ENCODE measurements at regions not wholly inside any gene's neighbourhood (a gene's known extent, or its start where the extent isn't known, plus 50 kb on each side); places are given as distances from the start of the nearest gene placed in this dataset.

DNA sequence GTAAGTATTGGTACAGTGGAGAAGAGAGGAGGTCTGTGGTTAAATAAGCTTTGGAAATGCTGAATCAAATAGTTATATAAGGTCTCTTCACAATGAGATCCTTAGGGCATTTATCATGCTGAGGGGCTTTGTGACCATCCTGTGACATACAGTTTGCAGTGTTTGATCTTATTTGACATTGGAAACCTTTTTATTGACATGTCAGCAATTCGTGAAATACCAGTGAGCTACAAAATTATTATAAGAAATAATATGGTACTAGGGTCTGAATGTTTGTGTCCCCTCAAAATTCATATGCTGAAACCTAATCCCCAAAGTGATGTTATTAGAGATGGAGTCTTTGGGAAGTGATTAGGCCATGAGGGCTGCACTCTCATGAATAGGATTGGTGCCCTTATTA lies 98.4 kb downstream of the MID1IP1 start:
- no peak overlapping the region for H3K27ac ChIP-seq (ENCODE audit: low read depth, low read length)
- no peak overlapping the region for H3K27ac Mint-ChIP-seq
- no peaks in the 10 kb centered on the region for H3K27me3 ChIP-seq (ENCODE audit: control insufficient read depth, insufficient read depth, low read length, poor library complexity, severe bottlenecking)
- H3K4me3 ChIP-seq (ENCODE audit: low read length), result no peak overlapping the region
- H3K4me3 Mint-ChIP-seq, result no peak overlapping the region
- no peaks in the 10 kb centered on the region for H3K4me1 ChIP-seq (ENCODE audit: control insufficient read depth, insufficient read depth, low read length)
- H3K9me3 ChIP-seq (ENCODE audit: control insufficient read depth, low read length), result no peaks in the 10 kb centered on the region
- no peak for TF ChIP-seq CTCF (conservative IDR thresholded peaks at IDR 0.05)
- H3K36me3 ChIP-seq (ENCODE audit: control insufficient read depth, insufficient read depth, low read length), result no peaks in the 10 kb centered on the region
- WGBS, 2 experiments (ENCODE audit: insufficient coverage in 1 of 2, insufficient read length in 1 of 2), result no CpG with 5 or more reads among the region's 1 CpG
- no peaks in the 10 kb centered on the region for H3K36me3 Mint-ChIP-seq (ENCODE audit: low read depth)
- H3K9me3 Mint-ChIP-seq, result peaks cover 54% of the 10 kb centered on the region
- H3K9ac ChIP-seq (ENCODE audit: extremely low read depth, low read length, poor library complexity, severe bottlenecking), result no peak overlapping the region
- H3K4me1 Mint-ChIP-seq, result peaks cover 5% of the 10 kb centered on the region
- DNase-seq, result no peak
- H3K27me3 Mint-ChIP-seq (ENCODE audit: insufficient read depth), result no peaks in the 10 kb centered on the region

DNA sequence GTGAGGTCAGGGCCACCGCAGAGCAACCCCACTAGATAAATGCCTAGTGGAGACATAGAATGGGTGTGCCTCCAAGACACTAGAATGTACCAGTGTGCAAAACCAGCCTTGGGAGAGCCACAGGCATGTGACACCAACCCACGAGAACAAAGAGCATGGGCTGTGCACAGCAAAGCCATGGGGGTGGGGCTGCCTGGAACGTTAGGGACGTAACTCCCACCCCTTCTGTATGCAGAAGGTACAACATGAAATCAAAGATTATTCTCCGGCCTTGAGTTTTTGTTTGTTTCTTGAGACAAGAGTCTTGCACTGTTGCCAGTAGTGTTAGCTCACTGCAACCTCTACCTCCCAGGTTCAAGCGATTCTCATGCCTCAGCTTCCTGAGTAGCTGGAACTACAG lies 99.5 kb downstream of the MID1IP1 start:
- no peak for TF ChIP-seq CTCF (conservative IDR thresholded peaks at IDR 0.05)
- Histone ChIP-seq H3K4me1 (ENCODE audit: control insufficient read depth, insufficient read depth, low read length) (no peaks in the 10 kb centered on the region), H3K27me3 (ENCODE audit: control insufficient read depth, insufficient read depth, low read length, poor library complexity, severe bottlenecking) (no peaks in the 10 kb centered on the region), H3K36me3 (ENCODE audit: control insufficient read depth, insufficient read depth, low read length) (no peaks in the 10 kb centered on the region), H3K9me3 (ENCODE audit: control insufficient read depth, low read length) (no peaks in the 10 kb centered on the region), H3K27ac (ENCODE audit: low read depth, low read length) (no peak overlapping the region), H3K9ac (ENCODE audit: extremely low read depth, low read length, poor library complexity, severe bottlenecking) (no peak overlapping the region), H3K4me3 (ENCODE audit: low read length) (no peak overlapping the region)
- H3K36me3 Mint-ChIP-seq (ENCODE audit: low read depth), result no peaks in the 10 kb centered on the region
- no peak overlapping the region for H3K4me3 Mint-ChIP-seq
- H3K27me3 Mint-ChIP-seq (ENCODE audit: insufficient read depth), result no peaks in the 10 kb centered on the region
- peaks cover 53% of the 10 kb centered on the region for H3K9me3 Mint-ChIP-seq
- peaks cover 5% of the 10 kb centered on the region for H3K4me1 Mint-ChIP-seq
- H3K27ac Mint-ChIP-seq, result no peak overlapping the region
- DNase-seq, result no peak
- 97 to 100% methylated on average over 1 to 6 of the region's 6 CpGs for WGBS, 2 experiments (ENCODE audit: insufficient coverage in 1 of 2, insufficient read length in 1 of 2)

DNA sequence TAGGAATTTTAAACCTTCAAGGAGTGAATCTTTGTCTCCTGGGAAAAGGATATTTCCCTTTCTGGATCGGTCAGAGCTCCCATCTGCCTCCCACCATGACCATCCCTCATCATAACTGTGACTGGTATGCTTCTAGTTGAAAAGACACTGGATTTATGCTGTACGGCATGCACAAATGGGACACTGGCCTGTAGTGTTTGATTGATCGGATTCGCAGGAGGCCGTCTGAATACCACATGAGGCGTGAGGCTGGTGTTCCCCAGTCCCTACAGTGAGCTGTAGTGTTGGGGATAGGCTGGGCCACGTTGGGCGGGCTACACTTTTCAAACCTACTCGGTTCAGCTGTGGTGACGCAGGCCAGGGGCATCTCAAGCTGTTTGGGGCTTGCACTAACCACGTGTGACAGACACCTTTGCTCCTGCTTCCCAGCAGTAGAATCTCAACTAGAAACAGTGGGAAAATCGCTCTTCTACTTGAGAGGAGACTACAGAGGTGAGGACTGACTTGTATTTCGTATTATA lies 101.8 kb downstream of the MID1IP1 start:
- no peak overlapping the region for H3K27ac ChIP-seq (ENCODE audit: low read depth, low read length)
- TF ChIP-seq CTCF (conservative IDR thresholded peaks at IDR 0.05), result no peak

More for the DNA sequence above, 101.8 kb downstream of the MID1IP1 start:
- no peaks in the 10 kb centered on the region for H3K4me1 ChIP-seq (ENCODE audit: control insufficient read depth, insufficient read depth, low read length)
- Mint-ChIP-seq H3K4me1 (peaks cover 5% of the 10 kb centered on the region), H3K36me3 (ENCODE audit: low read depth) (no peaks in the 10 kb centered on the region), H3K27me3 (ENCODE audit: insufficient read depth) (no peaks in the 10 kb centered on the region), H3K9me3 (peaks cover 43% of the 10 kb centered on the region), H3K4me3 (no peak overlapping the region), H3K27ac (no peak overlapping the region)
- no peaks in the 10 kb centered on the region for H3K36me3 ChIP-seq (ENCODE audit: control insufficient read depth, insufficient read depth, low read length)
- no peak for DNase-seq
- H3K9ac ChIP-seq (ENCODE audit: extremely low read depth, low read length, poor library complexity, severe bottlenecking), result no peak overlapping the region
- no peaks in the 10 kb centered on the region for H3K27me3 ChIP-seq (ENCODE audit: control insufficient read depth, insufficient read depth, low read length, poor library complexity, severe bottlenecking)
- 85 to 90% methylated on average over 4 to 11 of the region's 13 CpGs for WGBS, 2 experiments (ENCODE audit: insufficient coverage in 1 of 2, insufficient read length in 1 of 2)
- no peak overlapping the region for H3K4me3 ChIP-seq (ENCODE audit: low read length)
- H3K9me3 ChIP-seq (ENCODE audit: control insufficient read depth, low read length), result no peaks in the 10 kb centered on the region

Measured in endodermal cell (in vitro differentiated cells).